NCI-H2196 treated with DMSO at 0.1 percent for 48 hours (cell line): ENCODE measurements at regions not wholly inside any gene's neighbourhood (a gene's known extent, or its start where the extent isn't known, plus 50 kb on each side); places are given as distances from the start of the nearest gene placed in this dataset.

ENCODE experiments used
- DNase-seq: peaks from one replicate; lab custom pipeline; 2025; ENCODE audit not compliant: unreplicated experiment; lab: John Stamatoyannopoulos, UW

GRCh38 chr2:103103678-103104077, 341.8 kb downstream of the TMEM182 start:
- DNase-seq = no peak

- DNase-seq = no peak
Measured at GRCh38 chr2:103119352-103119751, 357.5 kb downstream of the TMEM182 start.

- DNase-seq = no peak
Measured at GRCh38 chr2:103121106-103121505, 359.3 kb downstream of the TMEM182 start.

GRCh38 chr2:103123516-103123915, 361.7 kb downstream of the TMEM182 start:
- DNase-seq = no peak

- no peak for DNase-seq
Measured at GRCh38 chr2:103130857-103131256, 369.0 kb downstream of the TMEM182 start.

- DNase-seq = no peak
Measured at GRCh38 chr2:103132536-103133217, 370.8 kb downstream of the TMEM182 start.

- DNase-seq = no peak
Measured at GRCh38 chr2:103135679-103136078, 373.8 kb downstream of the TMEM182 start.

- DNase-seq = no peak
Measured at GRCh38 chr2:103138123-103138901, 376.5 kb downstream of the TMEM182 start.

GRCh38 chr2:103139628-103140268, 377.9 kb downstream of the TMEM182 start:
- DNase-seq = no peak

GRCh38 chr2:103144837-103145236, 383.0 kb downstream of the TMEM182 start:
- DNase-seq = no peak

- no peak for DNase-seq
Measured at GRCh38 chr2:103145739-103146138, 383.9 kb downstream of the TMEM182 start.

GRCh38 chr2:103151046-103151445, 389.2 kb downstream of the TMEM182 start:
- DNase-seq = no peak

GRCh38 chr2:103152556-103152955, 390.7 kb downstream of the TMEM182 start:
- DNase-seq = no peak

- no peak for DNase-seq
Measured at GRCh38 chr2:103153580-103154284, 391.9 kb downstream of the TMEM182 start.

GRCh38 chr2:103155308-103155707, 393.5 kb downstream of the TMEM182 start:
- no peak for DNase-seq

- no peak for DNase-seq
Measured at GRCh38 chr2:103159018-103159417, 397.2 kb downstream of the TMEM182 start.

GRCh38 chr2:103161456-103162289, 399.8 kb downstream of the TMEM182 start:
- peak; percentile 12 for DNase-seq

GRCh38 chr2:103164748-103165147, 402.9 kb downstream of the TMEM182 start:
- no peak for DNase-seq

GRCh38 chr2:103165836-103166235, 404.0 kb downstream of the TMEM182 start:
- DNase-seq = no peak
